Activated CD8-positive, alpha-beta memory T cell treated with anti-CD3 and anti-CD28 coated beads for 24 hours (primary cell): ENCODE measurements at regions not wholly inside any gene's neighbourhood (a gene's known extent, or its start where the extent isn't known, plus 50 kb on each side); places are given as distances from the start of the nearest gene placed in this dataset.

Source experiments
- DNase-seq: peaks from one replicate; pipeline ENCODE4 v3.0.0-alpha.2; 2020

DNA sequence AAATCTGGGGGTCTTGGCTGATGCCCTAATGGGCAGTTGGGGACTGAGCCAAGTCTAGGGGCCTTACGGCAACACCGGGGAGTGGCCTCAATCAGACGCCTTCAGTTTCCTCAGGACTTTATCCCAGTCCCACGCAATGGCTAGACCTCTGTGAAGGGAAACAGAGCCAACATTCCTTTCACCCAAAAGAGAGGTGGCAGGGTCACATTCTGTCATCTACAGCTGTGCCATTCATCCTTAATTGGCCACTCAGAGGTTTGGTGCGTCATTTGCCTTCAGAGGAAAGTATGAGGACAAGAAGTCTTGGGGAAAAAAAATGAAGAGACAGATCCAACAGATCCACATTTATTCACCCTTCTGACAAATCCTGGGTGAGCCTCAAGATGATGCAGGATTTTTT, 166.9 kb upstream of the AVPR1A start:
- DNase-seq: no peak

- no peak for DNase-seq
Measured at GRCh38 chr12:63317286-63317846, 166.4 kb upstream of the AVPR1A start.

GRCh38 chr12:63313139-63313538, 162.1 kb upstream of the AVPR1A start:
- no peak for DNase-seq

DNA sequence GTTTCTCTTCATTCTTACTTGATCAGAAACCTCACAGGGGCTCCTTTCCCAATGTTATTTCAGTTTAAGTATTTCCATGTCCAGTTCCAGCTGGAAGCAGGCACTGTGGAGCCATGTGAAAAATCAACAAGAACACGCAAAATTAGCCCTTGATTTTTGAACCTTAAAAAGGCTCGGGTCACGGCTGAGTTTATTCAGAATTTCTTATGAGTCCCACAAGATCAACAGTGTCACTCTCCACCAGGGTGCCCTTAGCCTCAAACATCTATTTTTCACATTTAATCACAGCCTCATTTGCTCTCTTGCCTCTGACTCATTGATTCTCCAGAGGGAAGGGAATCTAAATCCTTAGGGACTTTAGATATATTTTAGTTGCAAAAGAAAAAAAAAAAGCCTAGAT, 157.7 kb upstream of the AVPR1A start:
- no peak for DNase-seq

DNA sequence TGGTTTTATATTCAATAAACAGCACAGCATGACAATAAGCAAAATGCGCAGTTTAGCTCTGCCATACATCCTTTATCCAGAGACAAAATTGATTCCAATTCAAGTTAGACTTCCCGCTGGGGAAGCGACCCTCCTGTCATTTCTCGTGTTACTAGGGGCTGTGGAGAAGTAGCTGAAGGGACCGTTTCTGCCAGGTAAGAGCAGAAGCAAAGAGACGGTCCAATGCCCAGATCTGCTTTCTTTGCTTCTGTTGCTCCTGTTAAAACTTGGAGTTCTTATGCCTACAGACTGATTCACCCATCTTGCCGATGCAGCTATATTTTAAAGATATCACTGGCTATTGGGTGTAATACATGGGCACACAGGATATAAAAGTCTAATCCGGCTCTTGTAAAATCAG, 156.8 kb upstream of the AVPR1A start:
- no peak for DNase-seq

DNA sequence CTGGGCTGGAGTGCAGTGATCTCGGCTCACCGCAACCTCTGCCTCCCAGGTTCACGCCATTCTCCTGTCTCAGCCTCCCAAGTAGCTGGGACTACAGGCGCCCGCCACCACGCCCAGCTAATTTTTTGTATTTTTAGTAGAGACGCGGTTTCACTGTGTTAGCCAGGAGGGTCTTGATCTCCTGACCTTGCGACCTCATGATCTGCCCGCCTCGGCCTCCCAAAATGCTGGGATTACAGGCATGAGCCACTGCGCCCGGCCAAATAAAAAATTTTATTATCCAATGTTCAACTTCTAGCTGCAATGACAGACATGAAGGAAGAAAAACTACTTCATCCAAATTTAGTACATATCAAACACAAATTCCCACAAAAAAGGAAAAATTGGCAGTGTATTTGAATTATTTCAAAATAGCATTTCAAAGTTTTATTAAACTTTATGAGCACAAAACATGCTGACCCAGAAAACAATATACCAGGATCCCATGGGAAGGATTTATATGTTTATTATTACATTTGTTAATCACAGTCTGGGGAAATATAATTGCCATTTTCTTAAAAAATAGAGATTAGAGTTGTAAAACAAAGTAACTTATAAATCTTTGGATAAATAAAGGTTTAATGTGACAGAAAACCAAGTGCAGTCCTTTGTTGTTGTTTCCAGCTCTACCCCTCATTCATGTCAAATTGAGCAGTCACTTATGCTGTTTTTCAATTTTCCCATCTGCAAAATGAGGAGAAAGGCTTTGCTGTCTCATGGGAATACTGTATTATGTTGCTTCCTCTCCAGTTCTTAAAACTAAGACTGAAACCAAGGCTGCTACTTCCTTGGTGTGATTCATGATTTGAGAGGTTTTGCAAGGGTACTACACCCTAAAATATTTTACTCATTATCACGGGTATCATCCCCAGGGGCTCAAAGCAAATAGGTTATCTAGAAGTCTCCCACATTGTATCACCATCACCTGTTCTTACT, 155.2 kb upstream of the AVPR1A start:
- no peak for DNase-seq

DNA sequence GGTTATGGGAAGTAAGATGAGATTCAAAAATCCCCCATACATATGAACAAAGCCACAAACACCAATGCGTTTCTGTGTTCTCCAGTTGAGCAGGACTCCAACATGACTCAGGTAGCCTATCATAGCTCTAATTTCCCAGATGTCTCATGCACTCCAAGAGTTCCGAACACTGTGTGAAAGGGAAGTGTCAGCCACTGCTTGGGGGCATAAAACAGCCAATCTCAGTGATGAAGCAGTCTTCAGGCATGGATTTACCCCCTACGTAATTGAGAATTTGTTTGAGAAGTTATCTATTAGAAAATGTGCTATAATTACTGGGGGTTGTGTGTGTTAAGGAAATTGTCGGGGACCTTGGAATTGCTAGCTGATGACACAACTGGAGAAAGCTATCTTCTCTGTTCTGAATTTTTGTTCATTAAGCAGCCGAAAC, 153.9 kb upstream of the AVPR1A start:
- DNase-seq: no peak

- no peak for DNase-seq
Measured at GRCh38 chr12:63302941-63303536, 152.0 kb upstream of the AVPR1A start.

- DNase-seq: no peak
Measured at GRCh38 chr12:63302269-63302940, 151.4 kb upstream of the AVPR1A start.

DNA sequence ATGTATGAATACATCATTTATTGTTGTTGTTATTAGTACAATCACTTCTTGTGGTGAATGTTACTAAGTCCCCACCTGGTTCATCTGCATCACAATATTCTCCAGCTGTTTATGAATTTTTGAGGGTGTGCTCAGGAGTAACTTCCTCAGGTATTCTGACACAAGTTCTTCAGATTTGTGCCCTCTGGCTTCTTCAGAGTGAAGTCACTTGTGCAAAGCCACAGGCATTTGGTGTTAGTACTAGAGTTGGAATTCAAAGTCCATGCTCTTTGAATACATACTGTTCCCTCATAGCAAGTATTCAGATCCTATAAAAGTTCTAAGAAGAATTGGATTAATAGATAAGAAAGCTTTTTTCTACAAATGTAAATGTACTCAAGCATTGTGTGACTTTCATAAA, 150.3 kb upstream of the AVPR1A start:
- no peak for DNase-seq

DNA sequence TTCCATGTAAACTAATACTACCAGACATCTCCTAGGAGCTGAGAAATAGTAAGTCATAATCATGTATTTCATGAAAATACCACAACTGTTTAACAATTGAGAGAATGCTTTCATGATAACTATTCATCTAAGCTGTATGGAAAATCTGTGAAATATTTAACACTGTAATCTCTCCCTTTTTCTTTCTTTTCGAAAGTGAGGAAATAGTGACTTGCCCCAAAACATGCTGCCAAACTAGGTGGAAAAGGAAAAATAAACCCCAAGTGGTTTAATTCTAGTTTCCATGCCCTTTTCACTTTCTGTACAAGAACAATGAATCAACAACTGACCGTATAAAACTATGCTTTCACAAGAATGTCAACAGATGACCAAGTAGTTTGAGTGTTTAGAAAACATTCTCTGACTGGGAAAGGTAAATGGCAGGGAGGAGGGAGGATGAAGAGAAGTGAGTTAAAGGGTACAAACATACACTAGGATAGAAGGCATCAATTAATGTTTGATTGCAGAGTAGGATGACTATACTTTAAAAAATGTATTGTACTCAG, 147.5 kb upstream of the AVPR1A start:
- DNase-seq: no peak

- DNase-seq: no peak
Measured at GRCh38 chr12:63294327-63294632, 143.3 kb upstream of the AVPR1A start.

- no peak for DNase-seq
Measured at GRCh38 chr12:63292471-63293221, 141.6 kb upstream of the AVPR1A start.

DNA sequence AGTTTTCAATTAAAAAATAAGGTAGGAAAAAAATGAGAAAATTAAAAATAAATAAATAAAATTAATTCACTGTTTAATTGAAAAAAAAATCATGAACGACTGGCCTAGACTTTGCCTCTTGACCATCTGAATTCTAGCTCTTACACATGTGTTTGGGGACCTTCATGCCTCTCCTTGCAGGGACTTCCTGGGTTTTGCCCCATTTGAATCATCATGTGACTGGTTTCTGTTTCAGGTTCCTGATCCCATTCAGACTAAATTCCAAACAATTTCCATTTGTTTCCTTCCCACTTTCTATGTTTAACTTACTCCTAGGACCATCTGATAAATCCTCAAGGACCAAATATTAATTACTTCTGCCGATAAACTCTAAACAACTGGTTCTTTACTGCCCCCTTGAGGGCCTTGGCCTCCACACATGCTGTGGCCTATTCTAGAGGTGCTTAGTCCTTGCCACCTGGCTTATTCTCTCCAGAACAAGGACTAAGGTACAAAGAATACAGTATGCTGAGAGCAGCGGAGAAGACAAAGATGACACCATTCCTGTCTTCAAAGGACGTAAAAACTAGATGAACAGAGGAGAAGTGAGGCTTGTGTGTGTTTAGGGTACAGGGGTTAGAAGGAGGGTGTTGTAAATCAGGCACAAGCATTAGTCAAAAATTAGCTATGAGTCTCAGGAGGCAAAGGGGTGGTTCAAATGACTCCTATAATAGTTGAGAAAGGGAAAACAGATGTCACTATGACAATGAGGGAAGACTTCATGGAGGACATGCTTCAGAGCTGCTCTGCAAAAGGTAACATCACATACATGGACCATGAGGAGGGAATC, 125.8 kb upstream of the AVPR1A start:
- DNase-seq: no peak

DNA sequence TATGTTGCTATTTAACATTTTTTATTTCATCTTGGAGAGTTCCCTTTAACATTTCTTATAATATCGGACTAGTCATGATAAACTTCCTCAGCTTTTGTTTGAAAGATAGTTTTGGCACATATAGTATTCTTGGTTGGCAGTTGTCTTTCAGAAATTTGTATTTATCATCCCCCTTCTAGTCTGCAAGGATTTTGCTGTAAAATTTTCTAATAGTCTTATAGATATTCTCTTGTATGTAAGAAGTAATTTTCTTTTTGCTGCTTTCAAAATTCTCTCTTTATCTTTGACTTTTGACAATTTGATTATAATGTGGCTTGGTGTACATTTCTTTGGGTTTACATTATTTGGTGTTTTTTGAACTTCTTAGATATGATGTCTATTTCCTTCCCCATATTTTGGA, 116.0 kb upstream of the AVPR1A start:
- DNase-seq: no peak

- no peak for DNase-seq
Measured at GRCh38 chr12:63264629-63265028, 113.6 kb upstream of the AVPR1A start.

DNA sequence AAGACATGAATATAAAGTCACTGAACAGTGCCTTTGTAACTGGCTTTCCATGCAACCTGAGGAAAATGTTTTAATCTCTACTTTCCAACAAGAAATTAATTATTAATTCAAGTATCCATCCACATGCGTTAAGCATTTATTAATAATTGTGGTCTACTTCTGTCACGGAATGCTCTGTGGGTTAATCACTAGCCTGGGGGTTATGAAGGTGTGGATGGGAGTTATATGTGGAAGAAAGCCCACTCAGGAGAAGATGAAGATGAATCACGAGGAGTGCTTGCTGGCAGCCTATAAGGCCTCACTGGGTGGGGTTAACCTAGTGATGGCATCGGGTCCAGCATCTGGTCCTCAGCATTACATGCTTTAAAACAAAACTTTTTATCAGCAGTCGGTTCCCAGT, 99.5 kb upstream of the AVPR1A start:
- no peak for DNase-seq

- DNase-seq: no peak
Measured at GRCh38 chr12:63238892-63239291, 87.9 kb upstream of the AVPR1A start.

- DNase-seq: no peak
Measured at GRCh38 chr12:63232896-63233295, 81.9 kb upstream of the AVPR1A start.

DNA sequence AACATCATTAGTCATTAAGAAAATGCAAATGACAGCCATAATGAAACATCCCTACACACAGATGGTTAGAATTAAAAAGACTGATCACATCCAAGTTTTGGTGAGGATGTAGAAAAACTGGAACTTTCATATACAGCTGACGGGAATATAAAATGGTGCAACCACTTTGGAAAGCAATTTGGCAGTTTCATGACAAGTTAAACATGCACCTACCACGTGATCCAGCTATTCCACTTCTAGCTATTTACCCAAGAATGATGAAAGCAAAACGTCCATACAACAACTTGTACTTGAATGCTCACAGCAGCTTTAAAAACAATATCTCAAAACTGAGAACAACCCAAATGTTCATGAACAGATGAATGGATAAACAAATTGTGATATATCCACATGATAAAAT, 77.9 kb upstream of the AVPR1A start:
- DNase-seq: no peak

DNA sequence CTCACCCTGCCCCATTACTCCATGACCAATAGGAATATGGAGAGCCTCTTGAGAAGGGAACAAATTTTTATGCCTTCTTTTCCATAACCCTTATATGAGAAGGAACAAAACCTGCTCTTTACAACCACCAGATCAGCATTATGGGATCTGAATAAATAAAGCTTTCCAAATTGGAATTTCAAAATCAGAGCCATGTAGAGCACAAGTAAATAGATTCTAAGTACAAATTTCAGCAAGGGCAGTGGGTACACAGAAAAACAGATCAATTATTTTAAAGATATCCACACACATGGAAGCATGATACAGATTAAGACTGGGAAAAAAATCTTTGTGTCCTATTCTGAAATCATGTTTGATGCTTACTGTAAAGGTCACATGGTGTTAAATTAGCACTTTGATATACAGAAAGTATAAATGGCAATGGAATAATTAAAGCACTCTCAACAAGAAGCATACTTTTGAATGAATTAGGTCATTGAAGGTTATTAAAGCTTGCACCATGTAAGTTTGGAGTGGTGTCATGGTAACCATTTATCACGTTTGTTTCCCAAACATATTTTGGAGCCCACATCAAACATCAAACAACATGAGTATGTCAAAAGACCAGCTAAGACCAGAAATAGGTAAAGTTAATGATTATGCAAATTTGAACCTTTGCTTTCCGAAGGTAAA, 75.9 kb upstream of the AVPR1A start:
- no peak for DNase-seq
